Naive thymus-derived CD4-positive, alpha-beta T cell (primary cell): ENCODE measurements at regions not wholly inside any gene's neighbourhood (a gene's known extent, or its start where the extent isn't known, plus 50 kb on each side); places are given as distances from the start of the nearest gene placed in this dataset.

Experiments used
- ATAC-seq: fragments of 150-1000 bp; cut with Tn5 transposase; 2 replicates; pipeline ENCODE4 v1.10.0; 2021; ENCODE audit warnings: mild to moderate bottlenecking, moderate library complexity
- CTCF ChIA-PET: fragments of 350-600 bp; sonication (Branson Sonifier 250); formaldehyde crosslinking; loops from one replicate; lab custom pipeline; 2021; ENCODE audit warnings: antibody characterized with exemption; lab: Charles Lee
- POLR2A ChIA-PET: fragments of 350-600 bp; sonication (Branson Sonifier 250); formaldehyde crosslinking; loops from one replicate; lab custom pipeline; 2021; ENCODE audit warnings: antibody characterized with exemption, inconsistent platforms; lab: Charles Lee
- DNase-seq, 9 donors: peaks; one replicate each; pipeline versions ENCODE4 v3.0.0 to v3.0.0-alpha.2; 2020 to 2022; ENCODE audit warnings: mixed read lengths in 1 of 9
- H3K27ac ChIP-seq: one replicate; pipeline ENCODE4 v1.7.0; 2013; ENCODE audit warnings: mild to moderate bottlenecking, low read depth, low read length, moderate library complexity
- H3K27me3 ChIP-seq, 2 donors: one replicate each; pipeline ENCODE4 v1.7.0; 2013; ENCODE audit warnings: low read length in 2 of 2, mild to moderate bottlenecking in 2 of 2, moderate library complexity in 2 of 2; ENCODE audit not compliant: control insufficient read depth in 2 of 2, insufficient read depth in 2 of 2
- H3K36me3 ChIP-seq, 3 experiments: 1 replicate in 2 of 3; 2 replicates in 1 of 3; pipeline ENCODE4 v1.7.0; 2013; ENCODE audit warnings: low read length in 3 of 3, mild to moderate bottlenecking in 3 of 3, moderate library complexity in 1 of 3; ENCODE audit not compliant: insufficient read depth in 3 of 3, control insufficient read depth in 2 of 3
- H3K4me1 ChIP-seq, 2 donors: one replicate each; pipeline ENCODE4 v1.7.0; 2013; ENCODE audit warnings: low read length in 2 of 2, mild to moderate bottlenecking in 2 of 2, moderate library complexity in 1 of 2; ENCODE audit not compliant: control insufficient read depth in 2 of 2, insufficient read depth in 2 of 2
- H3K4me3 ChIP-seq: 2 replicates; pipeline ENCODE4 v1.7.0; 2013; ENCODE audit warnings: mild to moderate bottlenecking, low read length
- H3K9me3 ChIP-seq, 3 experiments: 1 replicate in 2 of 3; 2 replicates in 1 of 3; pipeline ENCODE4 v1.7.0; 2013; ENCODE audit warnings: low read length in 3 of 3; ENCODE audit not compliant: control insufficient read depth in 2 of 3
- H3K27ac Mint-ChIP-seq, 9 donors: one replicate each; pipeline ENCODE4 v1.8.0; 2020 to 2022; ENCODE audit warnings: mixed read lengths in 9 of 9, mild to moderate bottlenecking in 8 of 9, moderate library complexity in 5 of 9, inconsistent platforms in 2 of 9
- H3K27me3 Mint-ChIP-seq, 5 donors: one replicate each; pipeline ENCODE4 v1.8.0; 2021 to 2022; ENCODE audit warnings: mixed read lengths in 5 of 5, mild to moderate bottlenecking in 1 of 5
- H3K36me3 Mint-ChIP-seq, 5 donors: one replicate each; pipeline ENCODE4 v1.8.0; 2020 to 2022; ENCODE audit warnings: mixed read lengths in 5 of 5, mild to moderate bottlenecking in 3 of 5, inconsistent platforms in 1 of 5
- H3K4me1 Mint-ChIP-seq, 7 donors: one replicate each; pipeline ENCODE4 v1.8.0; 2020 to 2022; ENCODE audit warnings: mixed read lengths in 7 of 7, mild to moderate bottlenecking in 3 of 7, inconsistent platforms in 1 of 7
- H3K4me3 Mint-ChIP-seq, 10 donors: one replicate each; pipeline ENCODE4 v1.8.0; 2020 to 2022; ENCODE audit warnings: mild to moderate bottlenecking in 10 of 10, mixed read lengths in 10 of 10, moderate library complexity in 6 of 10, inconsistent platforms in 2 of 10
- H3K9me3 Mint-ChIP-seq, 11 donors: one replicate each; pipeline ENCODE4 v1.8.0; 2020 to 2022; ENCODE audit warnings: mixed read lengths in 11 of 11, mild to moderate bottlenecking in 4 of 11, inconsistent platforms in 1 of 11, moderate library complexity in 1 of 11
- intact Hi-C, 2 donors: fragments of 100-400 bp; cut with micrococcal nuclease; formaldehyde crosslinking; loops; one replicate each; pipeline ENCODE4 v1.15.1; 2023

- no peak overlapping the region for H3K27ac ChIP-seq
- H3K4me1 ChIP-seq, result no peaks in the 10 kb centered on the region
- no peaks in the 10 kb centered on the region for H3K27me3 ChIP-seq
- no peaks in the 10 kb centered on the region for H3K9me3 ChIP-seq
- no peak for DNase-seq
- no peaks in the 10 kb centered on the region for H3K36me3 ChIP-seq
- POLR2A ChIA-PET, result no interaction called here
- no peak overlapping the region for H3K27ac Mint-ChIP-seq
- H3K4me3 Mint-ChIP-seq, result no peak overlapping the region
- no peaks in the 10 kb centered on the region for H3K36me3 Mint-ChIP-seq
- H3K4me1 Mint-ChIP-seq, result no peaks in the 10 kb centered on the region
- ATAC-seq, result no peak
- no peaks in the 10 kb centered on the region for H3K27me3 Mint-ChIP-seq
- peaks cover 0 to 5% (median 0%) of the 10 kb centered on the region in 11 donors for H3K9me3 Mint-ChIP-seq
- intact Hi-C loops, result no loop called here
- CTCF ChIA-PET, result no interaction called here
- no peak overlapping the region for H3K4me3 ChIP-seq
Observed at GRCh38 chr5:128736553-128736952, 198.5 kb upstream of the FBN2 start.

- ChIA-PET POLR2A (no interaction called here), CTCF (no interaction called here)
- no peaks in the 10 kb centered on the region for H3K9me3 ChIP-seq
- DNase-seq (no peak), ATAC-seq (no peak)
- Mint-ChIP-seq H3K36me3 (no peaks in the 10 kb centered on the region), H3K4me3 (no peak overlapping the region), H3K27me3 (no peaks in the 10 kb centered on the region), H3K4me1 (no peaks in the 10 kb centered on the region), H3K27ac (no peak overlapping the region), H3K9me3 (peaks cover 0 to 6% (median 0%) of the 10 kb centered on the region in 11 donors)
- no peaks in the 10 kb centered on the region for H3K36me3 ChIP-seq
- H3K27me3 ChIP-seq, result no peaks in the 10 kb centered on the region
- intact Hi-C loops, result no loop called here
- no peaks in the 10 kb centered on the region for H3K4me1 ChIP-seq
- no peak overlapping the region for H3K27ac ChIP-seq
- no peak overlapping the region for H3K4me3 ChIP-seq
Observed at GRCh38 chr5:128749136-128749898, 211.3 kb upstream of the FBN2 start.

GRCh38 chr5:128750155-128750554, 212.1 kb upstream of the FBN2 start:
- no peaks in the 10 kb centered on the region for H3K4me1 ChIP-seq
- Mint-ChIP-seq H3K9me3 (peaks cover 0 to 6% (median 0%) of the 10 kb centered on the region in 11 donors), H3K4me3 (no peak overlapping the region), H3K4me1 (no peaks in the 10 kb centered on the region), H3K27ac (no peak overlapping the region), H3K36me3 (no peaks in the 10 kb centered on the region), H3K27me3 (no peaks in the 10 kb centered on the region)
- DNase-seq, result no peak
- no peaks in the 10 kb centered on the region for H3K36me3 ChIP-seq
- no peak for ATAC-seq
- H3K4me3 ChIP-seq, result no peak overlapping the region
- H3K27me3 ChIP-seq, result no peaks in the 10 kb centered on the region
- H3K27ac ChIP-seq, result no peak overlapping the region
- ChIA-PET CTCF (no interaction called here), POLR2A (no interaction called here)
- no peaks in the 10 kb centered on the region for H3K9me3 ChIP-seq
- intact Hi-C loops, result no loop called here

GRCh38 chr5:128757196-128757959, 207.9 kb upstream of the SLC27A6 start:
- Mint-ChIP-seq H3K27ac (no peak overlapping the region), H3K36me3 (no peaks in the 10 kb centered on the region), H3K4me3 (no peak overlapping the region), H3K27me3 (no peaks in the 10 kb centered on the region), H3K9me3 (peaks cover 0 to 14% (median 8%) of the 10 kb centered on the region in 11 donors), H3K4me1 (no peaks in the 10 kb centered on the region)
- POLR2A ChIA-PET, result no interaction called here
- H3K36me3 ChIP-seq, result no peaks in the 10 kb centered on the region
- no peaks in the 10 kb centered on the region for H3K4me1 ChIP-seq
- no peak overlapping the region for H3K27ac ChIP-seq
- no peak overlapping the region for H3K4me3 ChIP-seq
- no peaks in the 10 kb centered on the region for H3K27me3 ChIP-seq
- intact Hi-C loops, result no loop called here
- no peaks in the 10 kb centered on the region for H3K9me3 ChIP-seq
- ATAC-seq (no peak), DNase-seq (no peak)
- CTCF ChIA-PET, result no interaction called here

GRCh38 chr5:128762661-128763306, 202.5 kb upstream of the SLC27A6 start:
- no peaks in the 10 kb centered on the region for H3K27me3 Mint-ChIP-seq
- CTCF ChIA-PET, result no interaction called here
- no peaks in the 10 kb centered on the region for H3K27me3 ChIP-seq
- no peaks in the 10 kb centered on the region for H3K9me3 ChIP-seq
- DNase-seq (no peak), ATAC-seq (no peak)
- no peaks in the 10 kb centered on the region for H3K4me1 Mint-ChIP-seq
- H3K27ac ChIP-seq, result no peak overlapping the region
- H3K36me3 ChIP-seq, result no peaks in the 10 kb centered on the region
- POLR2A ChIA-PET, result no interaction called here
- H3K36me3 Mint-ChIP-seq, result no peaks in the 10 kb centered on the region
- H3K9me3 Mint-ChIP-seq, result peaks cover 0 to 14% (median 8%) of the 10 kb centered on the region in 11 donors
- no peak overlapping the region for H3K4me3 Mint-ChIP-seq
- no peak overlapping the region for H3K27ac Mint-ChIP-seq
- intact Hi-C loops, result loop anchor here in 1 of 2 donors (10.0 kb wide), 1 partner anchor 292 kb away; no protein-coding TSS in a partner anchor
- no peaks in the 10 kb centered on the region for H3K4me1 ChIP-seq
- H3K4me3 ChIP-seq, result no peak overlapping the region

- H3K36me3 Mint-ChIP-seq, result no peaks in the 10 kb centered on the region
- ChIA-PET CTCF (no interaction called here), POLR2A (no interaction called here)
- no peaks in the 10 kb centered on the region for H3K27me3 Mint-ChIP-seq
- no peak overlapping the region for H3K27ac Mint-ChIP-seq
- Histone ChIP-seq H3K27ac (no peak overlapping the region), H3K4me1 (no peaks in the 10 kb centered on the region), H3K9me3 (no peaks in the 10 kb centered on the region), H3K4me3 (no peak overlapping the region), H3K27me3 (no peaks in the 10 kb centered on the region), H3K36me3 (no peaks in the 10 kb centered on the region)
- no peaks in the 10 kb centered on the region for H3K4me1 Mint-ChIP-seq
- ATAC-seq (no peak), DNase-seq (no peak)
- intact Hi-C loops, result loop anchor here in 1 of 2 donors (10.0 kb wide), 1 partner anchor 291 kb away; no protein-coding TSS in a partner anchor
- H3K4me3 Mint-ChIP-seq, result no peak overlapping the region
- peaks cover 0 to 12% (median 8%) of the 10 kb centered on the region in 11 donors for H3K9me3 Mint-ChIP-seq
Observed at GRCh38 chr5:128763321-128763720, 202.0 kb upstream of the SLC27A6 start.
